Fibroblast of lung (primary cell): ENCODE measurements at regions not wholly inside any gene's neighbourhood (a gene's known extent, or its start where the extent isn't known, plus 50 kb on each side); places are given as distances from the start of the nearest gene placed in this dataset.

ENCODE experiments used
- DNase-seq, 2 donors: peaks; one replicate each; pipeline versions ENCODE4 v3.0.0 to v3.0.0-alpha.2; 2010; ENCODE audit warnings: low read depth in 2 of 2
- H2AFZ ChIP-seq: 2 replicates; pipeline ENCODE4 v1.5.1; 2012; ENCODE audit warnings: low read length, control low read depth, inconsistent platforms
- H3K27ac ChIP-seq: 2 replicates; pipeline ENCODE4 v1.5.1; 2011; ENCODE audit warnings: low read length, control low read depth; ENCODE audit not compliant: insufficient read depth
- H3K27me3 ChIP-seq: 2 replicates; pipeline ENCODE4 v1.5.1; 2011; ENCODE audit warnings: mild to moderate bottlenecking, low read length; ENCODE audit not compliant: control insufficient read depth, insufficient read depth
- H3K36me3 ChIP-seq: 2 replicates; pipeline ENCODE4 v1.5.1; 2011; ENCODE audit warnings: low read length; ENCODE audit not compliant: control insufficient read depth, insufficient read depth
- H3K4me1 ChIP-seq: 2 replicates; pipeline ENCODE4 v1.5.1; 2011; ENCODE audit warnings: low read length; ENCODE audit not compliant: control insufficient read depth, insufficient read depth; ENCODE audit errors: extremely low read depth
- H3K4me2 ChIP-seq: 2 replicates; pipeline ENCODE4 v1.5.1; 2011; ENCODE audit warnings: low read length, control low read depth; ENCODE audit not compliant: insufficient read depth; ENCODE audit errors: extremely low read depth
- H3K4me3 ChIP-seq, 4 experiments: fragments of 200-600 bp in 1 of 4; sonication (generic) in 1 of 4; replicated peaks in 1 of 4; 2 replicates each; pipeline ENCODE4 v1.5.1; 2011 to 2016; ENCODE audit warnings: low read length in 4 of 4, low read depth in 3 of 4, mild to moderate bottlenecking in 3 of 4, control low read depth in 2 of 4, inconsistent platforms in 1 of 4, mixed read lengths in 1 of 4; ENCODE audit not compliant: insufficient read depth in 1 of 4; ENCODE audit errors: control extremely low read depth in 1 of 4
- H3K79me2 ChIP-seq: 2 replicates; pipeline ENCODE4 v1.5.1; 2012; ENCODE audit warnings: mild to moderate bottlenecking, low read length, inconsistent platforms; ENCODE audit not compliant: control insufficient read depth, insufficient read depth
- H3K9ac ChIP-seq: 2 replicates; pipeline ENCODE4 v1.5.1; 2011; ENCODE audit warnings: mild to moderate bottlenecking, low read length, control low read depth; ENCODE audit not compliant: insufficient read depth
- H3K9me3 ChIP-seq: 2 replicates; pipeline ENCODE4 v1.5.1; 2012; ENCODE audit warnings: low read depth, low read length; ENCODE audit not compliant: control insufficient read depth, insufficient read depth
- H4K20me1 ChIP-seq: 2 replicates; pipeline ENCODE4 v1.5.1; 2011; ENCODE audit warnings: low read length; ENCODE audit not compliant: control insufficient read depth, insufficient read depth; ENCODE audit errors: extremely low read depth
- CTCF ChIP-seq, 2 donors: IDR thresholded peaks in 1 of 2; conservative IDR thresholded peaks in 1 of 2; 1 replicate in 1 of 2; 2 replicates in 1 of 2; pipeline ENCODE4 v1.5.1; 2011 to 2012; ENCODE audit warnings: low read length in 2 of 2, control low read depth in 1 of 2, inconsistent platforms in 1 of 2, low read depth in 1 of 2, mild to moderate bottlenecking in 1 of 2
- EZH2 ChIP-seq: IDR thresholded peaks from 2 replicates; pipeline ENCODE4 v1.5.1; 2012; ENCODE audit warnings: low read length, control low read depth, mild to moderate bottlenecking; ENCODE audit errors: missing control alignments

- no peak for DNase-seq
- Histone ChIP-seq H3K36me3 (no peaks in the 10 kb centered on the region), H3K27ac (no peak overlapping the region), H2AFZ (no peak overlapping the region), H3K4me3 (no peak overlapping the region), H3K27me3 (no peaks in the 10 kb centered on the region), H3K4me1 (no peaks in the 10 kb centered on the region), H3K79me2 (no peaks in the 10 kb centered on the region), H3K9me3 (no peaks in the 10 kb centered on the region), H4K20me1 (no peaks in the 10 kb centered on the region), H3K9ac (no peak overlapping the region), H3K4me2 (no peak overlapping the region)
- TF ChIP-seq CTCF (conservative IDR thresholded peaks at IDR 0.05 in 1 of 2, IDR thresholded peaks at IDR 0.05 in 1 of 2; ENCODE audit: low read depth in 1 of 2, low read length in 2 of 2) (no peak), EZH2 (no peak)
These were observed 50.2 kb upstream of the SLC7A11 start for GRCh38 chr4:138292321-138292720.
